ENCODE measurements at regions not wholly inside any gene's neighbourhood (a gene's known extent, or its start where the extent isn't known, plus 50 kb on each side); places are given as distances from the start of the nearest gene placed in this dataset.

- Histone ChIP-seq H3K9me3 (ENCODE audit: severe bottlenecking) (no peaks in the 10 kb centered on the region), H3K27ac (ENCODE audit: poor library complexity, severe bottlenecking) (no peak overlapping the region), H3K27me3 (ENCODE audit: insufficient read depth, poor library complexity, severe bottlenecking) (no peaks in the 10 kb centered on the region), H3K4me1 (ENCODE audit: insufficient read depth, poor library complexity, severe bottlenecking) (peaks cover 16% of the 10 kb centered on the region), H3K36me3 (ENCODE audit: low read depth) (no peaks in the 10 kb centered on the region), H3K4me3 (ENCODE audit: severe bottlenecking) (no peak overlapping the region)
- DNase-seq (ENCODE audit: low spot score), result no peak
- TF ChIP-seq CTCF (IDR thresholded peaks at IDR 0.05; ENCODE audit: poor library complexity, severe bottlenecking), result no peak
- ATAC-seq (ENCODE audit: low read depth), result no peak
Measured at GRCh38 chr6:105645958-105646357, 243.1 kb upstream of the PREP start.

GRCh38 chr6:105645156-105645555 is 242.3 kb upstream of the PREP start:
- no peaks in the 10 kb centered on the region for H3K27me3 ChIP-seq (ENCODE audit: insufficient read depth, poor library complexity, severe bottlenecking)
- no peaks in the 10 kb centered on the region for H3K9me3 ChIP-seq (ENCODE audit: severe bottlenecking)
- no peak overlapping the region for H3K27ac ChIP-seq (ENCODE audit: poor library complexity, severe bottlenecking)
- ATAC-seq (ENCODE audit: low read depth), result no peak
- H3K4me3 ChIP-seq (ENCODE audit: severe bottlenecking), result no peak overlapping the region
- no peak for TF ChIP-seq CTCF (IDR thresholded peaks at IDR 0.05; ENCODE audit: poor library complexity, severe bottlenecking)
- no peak for DNase-seq (ENCODE audit: low spot score)
- H3K36me3 ChIP-seq (ENCODE audit: low read depth), result no peaks in the 10 kb centered on the region
- peaks cover 16% of the 10 kb centered on the region for H3K4me1 ChIP-seq (ENCODE audit: insufficient read depth, poor library complexity, severe bottlenecking)

- H3K4me1 ChIP-seq (ENCODE audit: insufficient read depth, poor library complexity, severe bottlenecking), result peaks cover 16% of the 10 kb centered on the region
- no peak for TF ChIP-seq CTCF (IDR thresholded peaks at IDR 0.05; ENCODE audit: poor library complexity, severe bottlenecking)
- no peak for DNase-seq (ENCODE audit: low spot score)
Measured at GRCh38 chr6:105644691-105645090, 241.8 kb upstream of the PREP start.

GRCh38 chr6:105644073-105644489 is 241.2 kb upstream of the PREP start:
- no peak for TF ChIP-seq CTCF (IDR thresholded peaks at IDR 0.05; ENCODE audit: poor library complexity, severe bottlenecking)
- DNase-seq (ENCODE audit: low spot score) (no peak), ATAC-seq (ENCODE audit: low read depth) (no peak)
- H3K27me3 ChIP-seq (ENCODE audit: insufficient read depth, poor library complexity, severe bottlenecking), result no peaks in the 10 kb centered on the region
- H3K4me1 ChIP-seq (ENCODE audit: insufficient read depth, poor library complexity, severe bottlenecking), result peaks cover 16% of the 10 kb centered on the region
- no peak overlapping the region for H3K4me3 ChIP-seq (ENCODE audit: severe bottlenecking)
- no peak overlapping the region for H3K27ac ChIP-seq (ENCODE audit: poor library complexity, severe bottlenecking)
- no peaks in the 10 kb centered on the region for H3K9me3 ChIP-seq (ENCODE audit: severe bottlenecking)
- H3K36me3 ChIP-seq (ENCODE audit: low read depth), result no peaks in the 10 kb centered on the region

More at GRCh38 chr6:105644691-105645090, 241.8 kb upstream of the PREP start:
- no peak overlapping the region for H3K4me3 ChIP-seq (ENCODE audit: severe bottlenecking)
- no peak for ATAC-seq (ENCODE audit: low read depth)
- H3K27me3 ChIP-seq (ENCODE audit: insufficient read depth, poor library complexity, severe bottlenecking), result no peaks in the 10 kb centered on the region
- H3K9me3 ChIP-seq (ENCODE audit: severe bottlenecking), result no peaks in the 10 kb centered on the region
- no peaks in the 10 kb centered on the region for H3K36me3 ChIP-seq (ENCODE audit: low read depth)
- H3K27ac ChIP-seq (ENCODE audit: poor library complexity, severe bottlenecking), result no peak overlapping the region

- Histone ChIP-seq H3K4me1 (ENCODE audit: insufficient read depth, poor library complexity, severe bottlenecking) (peaks cover 16% of the 10 kb centered on the region), H3K27me3 (ENCODE audit: insufficient read depth, poor library complexity, severe bottlenecking) (no peaks in the 10 kb centered on the region), H3K27ac (ENCODE audit: poor library complexity, severe bottlenecking) (peak overlapping the region; percentile 56), H3K9me3 (ENCODE audit: severe bottlenecking) (no peaks in the 10 kb centered on the region), H3K36me3 (ENCODE audit: low read depth) (no peaks in the 10 kb centered on the region), H3K4me3 (ENCODE audit: severe bottlenecking) (no peak overlapping the region)
- ATAC-seq (ENCODE audit: low read depth) (peak; percentile 95), DNase-seq (ENCODE audit: low spot score) (no peak)
- no peak for TF ChIP-seq CTCF (IDR thresholded peaks at IDR 0.05; ENCODE audit: poor library complexity, severe bottlenecking)
Measured at GRCh38 chr6:105642708-105643107, 239.8 kb upstream of the PREP start.

Measured in RWPE2 (cell line).